VCaP (cell line): ENCODE measurements at regions not wholly inside any gene's neighbourhood (a gene's known extent, or its start where the extent isn't known, plus 50 kb on each side); places are given as distances from the start of the nearest gene placed in this dataset.

Experiments
- H3K27ac ChIP-seq: fragments of 450-650 bp; 2 replicates; pipeline ENCODE4 v1.5.1; 2017
- TF ChIP-seq, protein P1 (sequence below): fragments of 450-650 bp; conservative IDR thresholded peaks from 2 replicates; pipeline ENCODE4 v1.5.1; 2017; ENCODE audit warnings: mild to moderate bottlenecking, moderate library complexity

DNA sequence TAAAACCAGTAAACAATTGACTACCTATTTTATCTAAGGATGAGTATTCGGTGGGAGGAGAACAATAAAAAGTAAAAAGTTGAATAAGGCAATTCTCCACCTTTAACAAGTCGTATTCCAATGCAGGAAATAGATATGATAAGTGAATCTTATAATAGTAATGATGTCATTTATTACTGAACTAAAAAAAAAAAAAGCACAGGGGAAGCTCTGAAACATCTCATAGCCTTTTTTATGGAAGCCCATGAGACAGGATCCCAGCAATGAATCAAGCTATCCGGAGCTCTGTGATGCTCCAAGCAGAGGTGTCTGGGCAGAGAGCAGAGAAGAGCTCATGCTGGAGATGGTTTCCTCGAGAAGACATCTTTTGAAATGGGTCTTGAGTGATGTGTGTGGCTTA, 376.0 kb downstream of the ICE1 start:
- no peak overlapping the region for H3K27ac ChIP-seq
- TF ChIP-seq, protein P1, sequence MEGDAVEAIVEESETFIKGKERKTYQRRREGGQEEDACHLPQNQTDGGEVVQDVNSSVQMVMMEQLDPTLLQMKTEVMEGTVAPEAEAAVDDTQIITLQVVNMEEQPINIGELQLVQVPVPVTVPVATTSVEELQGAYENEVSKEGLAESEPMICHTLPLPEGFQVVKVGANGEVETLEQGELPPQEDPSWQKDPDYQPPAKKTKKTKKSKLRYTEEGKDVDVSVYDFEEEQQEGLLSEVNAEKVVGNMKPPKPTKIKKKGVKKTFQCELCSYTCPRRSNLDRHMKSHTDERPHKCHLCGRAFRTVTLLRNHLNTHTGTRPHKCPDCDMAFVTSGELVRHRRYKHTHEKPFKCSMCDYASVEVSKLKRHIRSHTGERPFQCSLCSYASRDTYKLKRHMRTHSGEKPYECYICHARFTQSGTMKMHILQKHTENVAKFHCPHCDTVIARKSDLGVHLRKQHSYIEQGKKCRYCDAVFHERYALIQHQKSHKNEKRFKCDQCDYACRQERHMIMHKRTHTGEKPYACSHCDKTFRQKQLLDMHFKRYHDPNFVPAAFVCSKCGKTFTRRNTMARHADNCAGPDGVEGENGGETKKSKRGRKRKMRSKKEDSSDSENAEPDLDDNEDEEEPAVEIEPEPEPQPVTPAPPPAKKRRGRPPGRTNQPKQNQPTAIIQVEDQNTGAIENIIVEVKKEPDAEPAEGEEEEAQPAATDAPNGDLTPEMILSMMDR: no peak

DNA sequence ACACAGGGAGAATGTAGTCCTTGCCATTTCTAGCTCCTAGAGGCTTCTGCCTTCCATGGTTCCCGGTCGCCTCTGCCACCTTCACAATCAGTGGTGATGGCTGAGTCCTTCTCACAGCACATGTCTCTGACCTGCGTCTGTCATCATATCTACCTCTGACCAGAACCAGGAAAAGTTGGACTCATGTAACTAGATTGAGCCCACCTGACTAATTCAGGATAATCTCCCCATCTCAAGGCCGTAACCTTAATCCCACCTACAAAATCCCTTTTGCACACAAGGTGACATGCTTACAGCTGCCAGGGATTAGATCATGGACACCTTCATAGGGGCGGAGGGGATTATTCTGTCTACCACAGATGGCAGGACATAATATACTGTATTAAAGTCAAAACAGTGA, 375.6 kb downstream of the ICE1 start:
- TF ChIP-seq, protein P1: no peak
- no peak overlapping the region for H3K27ac ChIP-seq

DNA sequence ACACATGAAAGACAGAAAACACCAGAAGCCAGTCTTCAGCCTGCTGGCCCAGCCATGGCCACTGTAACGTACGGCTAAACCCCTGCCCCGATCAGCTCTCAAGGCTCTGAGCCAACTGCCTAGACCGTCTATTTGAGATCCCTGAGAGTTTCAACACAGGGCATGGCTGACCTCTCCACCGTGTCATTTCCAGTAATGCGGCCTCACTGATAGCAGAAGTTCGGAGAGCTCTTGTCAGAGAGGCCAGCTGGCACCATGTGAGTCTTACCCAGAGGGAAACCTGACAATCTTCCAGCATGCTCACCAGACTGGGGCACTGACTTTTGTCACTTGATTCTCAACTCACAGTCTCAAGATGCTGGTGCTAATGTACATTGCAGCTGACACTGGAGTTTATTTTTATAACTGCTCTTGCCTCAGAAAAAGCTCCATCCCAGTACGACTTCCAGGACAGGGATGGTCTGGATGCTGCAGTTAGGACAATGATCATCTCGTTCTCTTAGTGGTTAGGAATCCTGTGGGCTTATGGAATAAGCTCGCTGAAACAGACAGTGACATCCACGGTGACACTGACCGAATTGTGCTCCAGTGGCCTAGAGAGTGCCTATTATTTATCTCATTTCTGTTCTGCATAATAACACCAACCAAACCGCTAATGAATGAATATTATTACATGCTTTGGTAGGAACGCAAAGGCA, 372.7 kb downstream of the ICE1 start:
- TF ChIP-seq, protein P1: no peak
- H3K27ac ChIP-seq: no peak overlapping the region

DNA sequence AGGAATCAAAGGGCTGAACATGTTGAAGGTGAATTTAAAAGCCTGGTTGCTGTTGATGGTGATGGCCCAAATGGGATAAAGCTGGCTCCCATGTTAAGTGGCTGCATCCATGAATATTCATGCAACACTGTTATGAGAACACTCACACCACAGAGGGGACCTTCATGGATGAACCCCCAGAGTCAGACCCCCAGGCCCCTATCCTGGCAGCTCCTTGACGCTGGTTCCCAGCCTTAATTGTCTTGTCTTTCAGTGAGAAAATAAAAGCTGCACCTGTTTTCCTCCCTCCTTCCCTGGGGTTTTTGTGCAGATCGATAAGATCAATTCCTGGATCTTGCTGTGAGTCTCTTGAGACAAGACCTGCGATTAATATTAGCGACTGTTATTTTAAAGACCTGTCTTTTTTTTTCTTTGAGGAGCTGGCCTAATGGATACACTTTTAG, 371.7 kb downstream of the ICE1 start:
- no peak overlapping the region for H3K27ac ChIP-seq
- TF ChIP-seq, protein P1: no peak

DNA sequence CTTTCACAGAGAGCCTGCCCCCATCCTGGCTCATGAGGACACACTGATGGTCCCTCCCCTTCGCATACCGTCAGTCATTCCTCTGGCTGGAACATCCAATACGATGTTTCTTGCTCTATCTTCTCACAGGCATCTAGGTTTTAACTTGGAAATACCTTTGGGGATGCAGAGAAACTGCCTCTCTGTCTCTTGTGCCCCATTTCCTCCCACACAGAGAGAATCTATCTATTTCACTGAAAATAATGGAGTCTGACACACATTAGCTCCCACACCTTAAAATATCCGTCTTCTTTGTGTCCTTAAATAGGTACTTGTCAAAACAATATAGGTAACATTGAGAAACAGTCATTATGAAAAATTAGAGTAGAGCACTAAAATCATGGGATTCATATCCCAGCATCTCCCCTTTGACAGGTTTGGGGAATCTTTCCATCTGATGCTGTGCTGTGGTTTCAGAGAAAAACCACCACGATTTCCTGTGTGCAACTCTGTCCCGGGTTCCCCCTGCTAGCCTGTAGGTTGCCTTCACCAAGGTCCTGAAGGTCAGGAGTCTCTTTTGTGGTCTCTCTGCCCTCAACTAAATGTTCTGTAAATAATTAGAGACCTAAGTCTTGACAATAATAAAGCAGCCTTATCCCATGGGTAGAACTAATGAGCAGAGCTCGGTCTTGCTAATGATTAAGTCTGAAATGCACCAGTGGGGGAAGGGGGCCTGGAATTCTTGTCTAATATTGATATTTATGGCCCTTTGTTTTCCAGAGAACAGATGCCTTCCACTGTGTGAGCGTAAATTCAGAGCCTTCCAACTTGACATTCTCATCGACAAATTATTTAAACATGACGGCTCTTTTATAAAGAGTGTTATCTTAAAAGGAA, 371.0 kb downstream of the ICE1 start:
- no peak overlapping the region for H3K27ac ChIP-seq
- TF ChIP-seq, protein P1: no peak

DNA sequence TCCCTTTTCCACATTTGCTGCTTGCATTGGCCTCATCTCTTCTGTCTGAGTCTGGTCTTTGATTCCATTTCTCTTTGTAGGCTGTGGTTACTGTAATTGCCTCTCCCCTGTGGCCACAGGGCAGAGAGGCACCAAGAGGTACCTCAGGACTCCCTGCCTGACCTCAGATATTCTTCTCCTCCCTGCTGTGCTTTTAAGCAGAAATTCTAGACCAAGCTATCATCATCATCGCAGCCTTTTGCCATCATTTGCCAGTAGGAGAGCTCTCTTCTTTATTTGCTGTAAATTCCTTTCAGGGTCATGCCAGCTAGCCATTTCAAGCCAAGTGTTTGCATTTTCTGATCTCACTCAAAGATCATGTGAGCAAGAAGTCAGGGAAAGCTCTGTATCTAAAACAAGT, 369.6 kb downstream of the ICE1 start:
- TF ChIP-seq, protein P1: no peak
- H3K27ac ChIP-seq: no peak overlapping the region

DNA sequence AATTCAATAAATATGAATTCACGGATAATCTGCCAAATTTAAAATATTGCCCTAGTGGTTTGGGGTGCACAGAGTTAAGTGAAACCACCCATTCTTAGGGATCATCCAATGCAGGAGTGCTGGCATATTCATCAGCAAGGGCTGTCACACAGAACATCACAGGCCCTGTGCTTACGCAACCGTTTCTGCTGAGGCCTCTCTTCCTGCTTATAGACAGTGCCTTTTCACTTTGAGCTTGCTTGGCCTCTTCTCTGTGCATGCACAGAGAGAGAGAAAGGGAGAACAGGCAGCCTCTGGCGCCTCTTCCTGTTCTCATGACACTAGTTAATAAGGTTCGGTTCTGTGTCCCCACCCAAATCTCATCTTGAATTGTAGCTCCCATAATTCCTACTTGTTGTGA, 366.3 kb downstream of the ICE1 start:
- no peak overlapping the region for H3K27ac ChIP-seq
- TF ChIP-seq, protein P1: no peak
